ENCODE measurements at regions not wholly inside any gene's neighbourhood (a gene's known extent, or its start where the extent isn't known, plus 50 kb on each side); places are given as distances from the start of the nearest gene placed in this dataset.

DNA sequence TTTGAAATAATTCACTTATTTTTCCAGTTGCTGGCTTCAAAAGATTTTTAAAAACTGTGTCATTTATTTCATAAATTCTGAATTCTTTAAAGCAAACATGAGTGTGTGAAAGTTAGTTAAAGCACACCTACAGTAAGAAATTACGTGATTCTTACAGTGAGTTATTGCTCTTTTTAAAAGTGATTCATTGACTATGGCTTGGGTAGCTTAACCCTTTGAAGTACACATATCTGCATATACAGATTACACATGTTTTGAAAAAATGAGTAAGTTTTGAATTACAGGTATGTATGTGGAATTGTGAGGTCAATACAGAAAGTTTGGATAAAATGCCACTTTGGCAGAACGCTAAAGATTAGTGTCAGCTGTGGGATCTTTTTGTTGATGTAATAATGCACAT is 64.5 kb upstream of the MBNL1 start:
- Histone ChIP-seq H3K36me3 (ENCODE audit: control insufficient read depth in 1 of 2, insufficient read depth in 2 of 2, low read length in 2 of 2) (no peaks in the 10 kb centered on the region), H3K4me1 (ENCODE audit: control insufficient read depth in 1 of 2, insufficient read depth in 2 of 2, low read length in 2 of 2) (peaks cover 35 to 64% of the 10 kb centered on the region in 2 donors), H3K9me3 (ENCODE audit: control insufficient read depth in 1 of 2, low read length in 2 of 2) (no peaks in the 10 kb centered on the region), H3K4me3 (ENCODE audit: low read depth in 1 of 2, low read length in 2 of 2) (peak overlapping the region; percentile 56 to 58), H3K27ac (ENCODE audit: low read depth, low read length) (no peak overlapping the region), H3K9ac (ENCODE audit: low read depth in 1 of 2, low read length in 2 of 2) (peak overlapping the region in 1 of 2 donors; percentile 62), H3K27me3 (ENCODE audit: control insufficient read depth in 1 of 2, insufficient read depth in 2 of 2, low read length in 2 of 2) (no peaks in the 10 kb centered on the region)

DNA sequence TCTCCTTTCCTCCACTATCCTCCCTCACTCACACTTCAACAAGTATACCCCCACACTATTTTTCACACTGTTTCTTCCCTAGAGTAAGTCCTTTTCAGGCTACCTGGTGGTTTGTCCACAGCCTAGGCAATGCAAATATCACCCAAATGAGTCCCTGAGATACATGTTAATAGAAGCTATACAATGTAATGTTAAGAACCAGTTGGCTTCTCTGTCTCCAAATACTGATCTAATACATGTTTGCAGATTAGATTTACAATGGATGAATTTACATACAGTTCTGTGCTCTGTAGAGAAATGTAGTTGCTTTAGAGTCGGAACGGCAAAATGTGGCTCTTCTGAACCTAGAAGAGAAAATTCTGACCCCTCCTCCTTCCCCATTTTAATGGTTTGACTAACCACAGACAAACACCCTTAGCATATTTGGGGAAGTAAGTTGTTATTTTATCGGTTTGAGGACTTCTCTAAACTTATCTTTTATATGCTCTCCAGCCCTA is 63.6 kb upstream of the MBNL1 start:
- Histone ChIP-seq H3K4me3 (ENCODE audit: low read depth in 1 of 2, low read length in 2 of 2) (peak overlapping the region; percentile 48 to 56), H3K9ac (ENCODE audit: low read depth in 1 of 2, low read length in 2 of 2) (peak overlapping the region; percentile 33 to 35), H3K36me3 (ENCODE audit: control insufficient read depth in 1 of 2, insufficient read depth in 2 of 2, low read length in 2 of 2) (no peaks in the 10 kb centered on the region), H3K9me3 (ENCODE audit: control insufficient read depth in 1 of 2, low read length in 2 of 2) (no peaks in the 10 kb centered on the region), H3K4me1 (ENCODE audit: control insufficient read depth in 1 of 2, insufficient read depth in 2 of 2, low read length in 2 of 2) (peaks cover 30 to 60% of the 10 kb centered on the region in 2 donors), H3K27me3 (ENCODE audit: control insufficient read depth in 1 of 2, insufficient read depth in 2 of 2, low read length in 2 of 2) (no peaks in the 10 kb centered on the region), H3K27ac (ENCODE audit: low read depth, low read length) (no peak overlapping the region)

DNA sequence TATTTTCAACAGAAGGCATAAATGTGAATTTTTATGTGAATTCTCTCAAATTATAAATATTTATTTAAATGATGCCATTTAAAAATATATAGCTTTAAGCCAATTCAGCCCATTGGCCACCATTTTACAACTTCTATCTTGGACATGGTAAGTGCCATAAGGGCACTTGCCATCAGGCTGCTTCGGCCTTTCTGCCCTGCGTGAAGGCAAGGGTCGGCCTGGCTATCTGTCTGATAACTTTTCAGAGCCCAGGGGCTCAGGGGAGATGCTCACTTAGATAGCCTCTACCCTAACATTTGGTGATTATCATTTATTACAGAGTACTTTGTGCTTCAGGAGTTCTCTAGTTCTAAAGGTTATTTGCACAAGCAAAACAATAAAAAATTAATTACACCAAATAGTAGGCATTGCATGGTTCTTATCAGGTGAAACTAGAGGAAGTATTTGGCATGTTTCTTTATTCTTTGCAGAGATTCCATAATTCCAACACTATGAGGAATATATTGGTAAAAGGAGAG is 62.4 kb upstream of the MBNL1 start:
- Histone ChIP-seq H3K4me3 (ENCODE audit: low read depth in 1 of 2, low read length in 2 of 2) (no peak overlapping the region), H3K36me3 (ENCODE audit: control insufficient read depth in 1 of 2, insufficient read depth in 2 of 2, low read length in 2 of 2) (no peaks in the 10 kb centered on the region), H3K4me1 (ENCODE audit: control insufficient read depth in 1 of 2, insufficient read depth in 2 of 2, low read length in 2 of 2) (peaks cover 20 to 48% of the 10 kb centered on the region in 2 donors), H3K27ac (ENCODE audit: low read depth, low read length) (no peak overlapping the region), H3K9ac (ENCODE audit: low read depth in 1 of 2, low read length in 2 of 2) (no peak overlapping the region), H3K9me3 (ENCODE audit: control insufficient read depth in 1 of 2, low read length in 2 of 2) (no peaks in the 10 kb centered on the region), H3K27me3 (ENCODE audit: control insufficient read depth in 1 of 2, insufficient read depth in 2 of 2, low read length in 2 of 2) (no peaks in the 10 kb centered on the region)

DNA sequence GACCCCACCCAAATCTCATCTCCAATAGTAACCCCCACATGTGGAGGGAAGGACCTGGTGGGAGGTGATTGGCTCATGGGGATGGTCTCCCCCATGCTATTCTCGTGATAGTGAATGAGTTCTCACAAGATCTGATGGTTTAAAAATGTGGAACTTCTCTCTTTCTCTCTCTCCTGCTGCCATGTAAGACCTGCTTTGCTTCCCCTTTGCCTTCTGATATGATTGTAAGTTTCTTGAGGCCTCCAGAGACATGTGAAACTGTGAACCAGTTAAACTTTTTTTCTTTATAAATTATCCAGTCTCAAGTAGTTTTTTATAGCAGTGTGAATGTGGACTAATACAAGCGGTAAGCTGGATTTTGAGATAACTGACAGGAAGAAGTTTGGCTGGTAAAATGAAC is 60.3 kb upstream of the MBNL1 start:
- Histone ChIP-seq H3K27me3 (ENCODE audit: control insufficient read depth in 1 of 2, insufficient read depth in 2 of 2, low read length in 2 of 2) (no peaks in the 10 kb centered on the region), H3K27ac (ENCODE audit: low read depth, low read length) (no peak overlapping the region), H3K4me1 (ENCODE audit: control insufficient read depth in 1 of 2, insufficient read depth in 2 of 2, low read length in 2 of 2) (peaks cover 19 to 42% of the 10 kb centered on the region in 2 donors), H3K4me3 (ENCODE audit: low read depth in 1 of 2, low read length in 2 of 2) (no peak overlapping the region), H3K9ac (ENCODE audit: low read depth in 1 of 2, low read length in 2 of 2) (no peak overlapping the region), H3K36me3 (ENCODE audit: control insufficient read depth in 1 of 2, insufficient read depth in 2 of 2, low read length in 2 of 2) (no peaks in the 10 kb centered on the region), H3K9me3 (ENCODE audit: control insufficient read depth in 1 of 2, low read length in 2 of 2) (no peaks in the 10 kb centered on the region)

DNA sequence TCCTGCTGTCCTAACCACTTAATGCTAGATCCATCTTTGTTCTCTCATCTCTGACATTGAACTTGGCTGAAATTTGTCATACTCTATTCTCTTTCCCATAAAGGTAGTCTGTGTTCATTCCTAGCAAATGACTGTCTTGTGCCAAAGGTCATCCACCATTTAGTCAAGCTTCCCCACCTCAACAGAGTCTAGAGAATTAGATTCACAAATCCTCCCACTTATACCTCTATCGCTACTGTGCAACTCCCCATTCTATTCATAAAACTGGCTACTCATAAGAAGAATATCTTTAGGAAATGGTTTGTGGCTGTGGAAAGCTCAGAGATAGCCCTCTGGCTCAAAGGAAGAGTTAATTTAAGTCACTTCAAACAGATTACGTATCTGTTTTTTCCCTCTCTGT is 59.7 kb upstream of the MBNL1 start:
- no peak overlapping the region for H3K9ac ChIP-seq (ENCODE audit: low read depth in 1 of 2, low read length in 2 of 2)
- H3K4me1 ChIP-seq (ENCODE audit: control insufficient read depth in 1 of 2, insufficient read depth in 2 of 2, low read length in 2 of 2): peaks cover 19 to 42% of the 10 kb centered on the region in 2 donors
- H3K36me3 ChIP-seq (ENCODE audit: control insufficient read depth in 1 of 2, insufficient read depth in 2 of 2, low read length in 2 of 2): no peaks in the 10 kb centered on the region
- H3K27ac ChIP-seq (ENCODE audit: low read depth, low read length): no peak overlapping the region
- no peaks in the 10 kb centered on the region for H3K27me3 ChIP-seq (ENCODE audit: control insufficient read depth in 1 of 2, insufficient read depth in 2 of 2, low read length in 2 of 2)
- no peaks in the 10 kb centered on the region for H3K9me3 ChIP-seq (ENCODE audit: control insufficient read depth in 1 of 2, low read length in 2 of 2)
- H3K4me3 ChIP-seq (ENCODE audit: low read depth in 1 of 2, low read length in 2 of 2): no peak overlapping the region

DNA sequence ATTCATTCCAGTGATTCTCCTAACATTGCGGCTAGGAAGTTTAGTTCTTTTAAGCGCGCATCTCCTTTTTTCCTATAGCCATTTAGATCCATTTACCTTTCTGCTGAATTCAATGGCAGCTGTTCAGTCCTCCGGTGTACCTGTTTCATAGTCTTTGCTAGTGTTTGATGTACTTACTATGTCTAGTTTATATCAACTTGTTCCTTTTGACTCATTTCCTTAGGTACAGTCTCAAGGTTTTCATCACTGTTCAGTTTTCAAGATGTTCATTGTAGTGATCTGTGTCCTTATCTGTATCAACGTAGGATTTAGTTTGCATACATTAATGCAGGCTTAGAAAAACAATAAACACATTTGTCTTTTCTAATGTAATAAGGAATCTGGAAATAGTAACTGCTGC is 59.0 kb upstream of the MBNL1 start:
- Histone ChIP-seq H3K27me3 (ENCODE audit: control insufficient read depth in 1 of 2, insufficient read depth in 2 of 2, low read length in 2 of 2) (no peaks in the 10 kb centered on the region), H3K9ac (ENCODE audit: low read depth in 1 of 2, low read length in 2 of 2) (no peak overlapping the region), H3K4me1 (ENCODE audit: control insufficient read depth in 1 of 2, insufficient read depth in 2 of 2, low read length in 2 of 2) (peaks cover 19 to 35% of the 10 kb centered on the region in 2 donors)

DNA sequence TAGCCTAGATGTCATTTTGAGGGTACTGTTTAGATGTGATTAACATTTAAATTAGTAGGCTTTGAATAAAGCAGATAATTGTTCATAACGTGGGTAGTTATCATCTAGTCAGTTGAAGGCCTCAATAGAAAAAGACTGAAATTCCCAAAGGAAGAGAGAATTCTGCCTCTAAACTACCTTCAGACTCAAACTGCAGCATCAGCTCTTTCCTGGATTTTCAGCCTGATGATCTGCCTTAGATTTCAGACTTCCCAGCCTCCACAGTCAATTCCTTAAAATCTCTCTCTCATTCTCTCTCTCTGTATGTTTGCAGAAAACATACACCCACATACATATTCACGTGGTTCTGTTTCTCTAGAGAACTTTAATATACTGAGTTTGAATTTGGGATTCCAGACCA is 58.0 kb upstream of the MBNL1 start:
- Histone ChIP-seq H3K9me3 (ENCODE audit: control insufficient read depth in 1 of 2, low read length in 2 of 2) (no peaks in the 10 kb centered on the region), H3K4me1 (ENCODE audit: control insufficient read depth in 1 of 2, insufficient read depth in 2 of 2, low read length in 2 of 2) (peaks cover 15 to 26% of the 10 kb centered on the region in 2 donors), H3K27ac (ENCODE audit: low read depth, low read length) (no peak overlapping the region), H3K36me3 (ENCODE audit: control insufficient read depth in 1 of 2, insufficient read depth in 2 of 2, low read length in 2 of 2) (no peaks in the 10 kb centered on the region), H3K9ac (ENCODE audit: low read depth in 1 of 2, low read length in 2 of 2) (no peak overlapping the region), H3K4me3 (ENCODE audit: low read depth in 1 of 2, low read length in 2 of 2) (no peak overlapping the region), H3K27me3 (ENCODE audit: control insufficient read depth in 1 of 2, insufficient read depth in 2 of 2, low read length in 2 of 2) (no peaks in the 10 kb centered on the region)

More for the DNA sequence above, 59.0 kb upstream of the MBNL1 start:
- no peak overlapping the region for H3K27ac ChIP-seq (ENCODE audit: low read depth, low read length)
- no peak overlapping the region for H3K4me3 ChIP-seq (ENCODE audit: low read depth in 1 of 2, low read length in 2 of 2)
- H3K9me3 ChIP-seq (ENCODE audit: control insufficient read depth in 1 of 2, low read length in 2 of 2): no peaks in the 10 kb centered on the region
- H3K36me3 ChIP-seq (ENCODE audit: control insufficient read depth in 1 of 2, insufficient read depth in 2 of 2, low read length in 2 of 2): no peaks in the 10 kb centered on the region

DNA sequence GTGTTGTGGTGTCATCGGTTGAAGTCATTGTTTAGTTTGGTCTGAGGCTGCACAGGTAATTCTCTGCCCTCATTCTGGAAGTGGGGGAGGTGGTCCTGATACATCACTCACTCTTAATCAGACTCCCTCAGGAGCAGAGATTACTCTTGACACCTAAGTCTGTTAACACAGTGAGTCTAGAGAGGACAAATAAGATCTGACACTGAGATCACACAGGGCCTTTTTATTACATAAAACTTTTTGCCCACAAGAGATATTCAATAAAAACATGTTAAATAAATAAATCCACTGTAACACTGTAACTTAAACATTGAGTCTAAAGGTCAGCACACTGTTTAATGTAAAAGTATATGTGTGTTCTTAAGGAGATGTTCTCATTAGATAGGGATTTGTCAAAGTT is 57.1 kb upstream of the MBNL1 start:
- no peak overlapping the region for H3K9ac ChIP-seq (ENCODE audit: low read depth in 1 of 2, low read length in 2 of 2)
- H3K36me3 ChIP-seq (ENCODE audit: control insufficient read depth in 1 of 2, insufficient read depth in 2 of 2, low read length in 2 of 2): no peaks in the 10 kb centered on the region
- H3K27ac ChIP-seq (ENCODE audit: low read depth, low read length): no peak overlapping the region
- peaks cover 8 to 21% of the 10 kb centered on the region in 2 donors for H3K4me1 ChIP-seq (ENCODE audit: control insufficient read depth in 1 of 2, insufficient read depth in 2 of 2, low read length in 2 of 2)
- H3K9me3 ChIP-seq (ENCODE audit: control insufficient read depth in 1 of 2, low read length in 2 of 2): no peaks in the 10 kb centered on the region
- H3K27me3 ChIP-seq (ENCODE audit: control insufficient read depth in 1 of 2, insufficient read depth in 2 of 2, low read length in 2 of 2): no peaks in the 10 kb centered on the region
- H3K4me3 ChIP-seq (ENCODE audit: low read depth in 1 of 2, low read length in 2 of 2): no peak overlapping the region

DNA sequence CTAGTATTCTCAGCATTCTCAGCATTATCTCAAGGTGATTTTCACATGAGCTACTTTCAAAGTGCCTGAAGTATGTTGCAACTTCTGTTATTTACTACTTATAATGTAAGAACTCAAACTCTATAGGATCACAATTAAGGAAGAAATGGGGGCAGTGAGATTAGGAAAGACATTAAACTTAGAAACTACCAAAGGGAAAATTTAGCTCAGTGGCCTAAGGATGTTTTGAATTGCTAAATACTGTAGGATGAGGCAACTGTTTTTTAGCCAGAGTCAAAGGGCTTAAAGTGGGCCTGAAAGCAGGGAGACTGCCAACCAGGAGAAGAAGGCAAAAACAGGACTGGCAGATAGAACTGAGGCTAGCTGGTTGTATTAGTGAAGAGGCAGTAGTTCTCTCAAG is 55.5 kb upstream of the MBNL1 start:
- Histone ChIP-seq H3K9me3 (ENCODE audit: control insufficient read depth in 1 of 2, low read length in 2 of 2) (no peaks in the 10 kb centered on the region), H3K27ac (ENCODE audit: low read depth, low read length) (no peak overlapping the region), H3K4me1 (ENCODE audit: control insufficient read depth in 1 of 2, insufficient read depth in 2 of 2, low read length in 2 of 2) (peaks cover 0 to 11% of the 10 kb centered on the region in 2 donors), H3K36me3 (ENCODE audit: control insufficient read depth in 1 of 2, insufficient read depth in 2 of 2, low read length in 2 of 2) (no peaks in the 10 kb centered on the region), H3K4me3 (ENCODE audit: low read depth in 1 of 2, low read length in 2 of 2) (no peak overlapping the region), H3K9ac (ENCODE audit: low read depth in 1 of 2, low read length in 2 of 2) (no peak overlapping the region), H3K27me3 (ENCODE audit: control insufficient read depth in 1 of 2, insufficient read depth in 2 of 2, low read length in 2 of 2) (no peaks in the 10 kb centered on the region)

DNA sequence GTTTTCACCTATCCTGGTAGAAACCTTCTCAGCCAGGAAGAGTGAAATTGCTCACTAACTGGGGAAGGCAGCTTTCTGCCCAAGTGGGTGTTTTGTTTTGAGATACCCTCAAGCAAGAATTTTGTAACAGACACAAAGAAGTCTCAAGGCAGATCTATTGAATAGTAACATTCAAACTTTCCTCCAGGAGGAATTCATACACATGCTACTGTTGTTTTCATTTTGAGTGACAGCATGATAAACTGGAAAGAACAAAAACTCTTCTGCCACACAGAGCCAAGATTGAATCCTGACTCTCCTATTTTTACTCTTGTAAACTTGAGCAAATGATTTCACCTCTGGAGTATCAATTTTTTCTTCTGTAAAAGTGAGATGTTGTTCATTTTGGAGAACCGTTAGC is 54.8 kb upstream of the MBNL1 start:
- H3K27me3 ChIP-seq (ENCODE audit: control insufficient read depth in 1 of 2, insufficient read depth in 2 of 2, low read length in 2 of 2): no peaks in the 10 kb centered on the region
- H3K27ac ChIP-seq (ENCODE audit: low read depth, low read length): no peak overlapping the region
- no peak overlapping the region for H3K4me3 ChIP-seq (ENCODE audit: low read depth in 1 of 2, low read length in 2 of 2)
- no peak overlapping the region for H3K9ac ChIP-seq (ENCODE audit: low read depth in 1 of 2, low read length in 2 of 2)
- H3K36me3 ChIP-seq (ENCODE audit: control insufficient read depth in 1 of 2, insufficient read depth in 2 of 2, low read length in 2 of 2): no peaks in the 10 kb centered on the region
- H3K4me1 ChIP-seq (ENCODE audit: control insufficient read depth in 1 of 2, insufficient read depth in 2 of 2, low read length in 2 of 2): peaks cover 0 to 8% of the 10 kb centered on the region in 2 donors
- H3K9me3 ChIP-seq (ENCODE audit: control insufficient read depth in 1 of 2, low read length in 2 of 2): no peaks in the 10 kb centered on the region

All from duodenal mucosa (tissue), 2 donors.